K562 (cell line): ENCODE measurements at regions not wholly inside any gene's neighbourhood (a gene's known extent, or its start where the extent isn't known, plus 50 kb on each side); places are given as distances from the start of the nearest gene placed in this dataset.
A peak's percentile ranks its signal among the peaks of the same experiment; 100 is the strongest.

ENCODE experiments used
- ARHGAP35 ChIP-seq: fragments of 450-650 bp; IDR thresholded peaks from 2 replicates; pipeline ENCODE4 v1.6.1; 2018; ENCODE audit not compliant: partially characterized antibody
- CTCF ChIP-seq, 3 experiments: IDR thresholded peaks in 2 of 3; conservative IDR thresholded peaks in 1 of 3; 2 replicates each; pipeline ENCODE4 v1.5.1; 2011 to 2012; ENCODE audit warnings: low read length in 3 of 3, mild to moderate bottlenecking in 3 of 3, control low read depth in 2 of 3, improper control_type of control experiment in 1 of 3, inconsistent platforms in 1 of 3, low read depth in 1 of 3, mixed read lengths in 1 of 3, moderate library complexity in 1 of 3; ENCODE audit not compliant: insufficient read depth in 2 of 3
- DPF2 ChIP-seq: fragments of 450-650 bp; IDR thresholded peaks from 2 replicates; pipeline ENCODE4 v1.6.1; 2016
- FOXA1 ChIP-seq: fragments of 450-650 bp; IDR thresholded peaks from 2 replicates; pipeline ENCODE4 v1.6.1; 2016; ENCODE audit warnings: mild to moderate bottlenecking, borderline replicate concordance
- HBP1 ChIP-seq: fragments of 450-650 bp; formaldehyde crosslinking; IDR thresholded peaks from 2 replicates; pipeline ENCODE4 v1.4.0; 2022; ENCODE audit warnings: missing genetic modification characterization
- MBD2 ChIP-seq: sonication (generic); IDR thresholded peaks from 2 replicates; pipeline ENCODE4 v1.6.1; 2016; ENCODE audit warnings: low read depth, borderline replicate concordance
- MLX ChIP-seq, 2 experiments: fragments of 450-650 bp in 1 of 2; sonication (generic) in 1 of 2; formaldehyde crosslinking; conservative IDR thresholded peaks; 2 replicates each; pipeline versions ENCODE4 v1.4.0 to v1.8.1; 2020 to 2022; ENCODE audit warnings: mild to moderate bottlenecking in 1 of 2, missing genetic modification reagents in 1 of 2
- MXD1 ChIP-seq: fragments of 250-450 bp; sonication (Bioruptor Pico); IDR thresholded peaks from 2 replicates; pipeline ENCODE4 v1.8.0; 2021; ENCODE audit warnings: borderline replicate concordance, mild to moderate bottlenecking, moderate library complexity; ENCODE audit not compliant: poor library complexity, severe bottlenecking
- PHF20 ChIP-seq: fragments of 450-650 bp; IDR thresholded peaks from 2 replicates; pipeline ENCODE4 v1.6.1; 2018; ENCODE audit not compliant: partially characterized antibody
- PML ChIP-seq: IDR thresholded peaks from 2 replicates; pipeline ENCODE4 v1.6.1; 2012; ENCODE audit warnings: low read length, inconsistent platforms
- POLR3G ChIP-seq: IDR thresholded peaks from 2 replicates; pipeline ENCODE4 v1.6.1; 2011; ENCODE audit not compliant: insufficient read length, insufficient replicate concordance; ENCODE audit errors: extremely low read depth
- PPARD ChIP-seq: fragments of 250-450 bp; sonication (Bioruptor Pico); IDR thresholded peaks from 2 replicates; pipeline ENCODE4 v1.8.0; 2022; ENCODE audit warnings: inconsistent platforms, mild to moderate bottlenecking, moderate library complexity
- RBM14 ChIP-seq: fragments of 200-400 bp; formaldehyde crosslinking; IDR thresholded peaks from 2 replicates; pipeline ENCODE4 v1.6.1; 2018; ENCODE audit warnings: low read depth, mild to moderate bottlenecking, low read length, moderate library complexity, borderline replicate concordance; ENCODE audit not compliant: insufficient read depth
- RBM15 ChIP-seq: fragments of 200-400 bp; formaldehyde crosslinking; IDR thresholded peaks from 2 replicates; pipeline ENCODE4 v1.6.1; 2018; ENCODE audit warnings: mild to moderate bottlenecking, low read length, moderate library complexity; ENCODE audit not compliant: insufficient read depth
- RBM22 ChIP-seq: fragments of 200-400 bp; formaldehyde crosslinking; IDR thresholded peaks from 2 replicates; pipeline ENCODE4 v1.6.1; 2018; ENCODE audit warnings: low read length, low read depth; ENCODE audit not compliant: poor library complexity, severe bottlenecking
- STAT5B ChIP-seq: fragments of 250-450 bp; sonication (Bioruptor Pico); IDR thresholded peaks from 2 replicates; pipeline ENCODE4 v1.8.0; 2021; ENCODE audit warnings: mild to moderate bottlenecking, inconsistent platforms
- TRIM28 ChIP-seq: fragments of 450-650 bp; IDR thresholded peaks from 2 replicates; pipeline ENCODE4 v1.6.1; 2017
- VEZF1 ChIP-seq: fragments of 200-800 bp; sonication (Bioruptor generic); IDR thresholded peaks from 2 replicates; pipeline ENCODE4 v1.6.1; 2017; ENCODE audit warnings: missing genetic modification characterization, missing compliant biosample characterization
- XRCC3 ChIP-seq: fragments of 450-650 bp; IDR thresholded peaks from 2 replicates; pipeline ENCODE4 v1.6.1; 2017; ENCODE audit warnings: mild to moderate bottlenecking, moderate library complexity
- ZNF184 ChIP-seq: sonication (generic); formaldehyde crosslinking; IDR thresholded peaks from 2 replicates; pipeline ENCODE4 v1.5.0; 2020; ENCODE audit warnings: missing genetic modification reagents
- ZNF212 ChIP-seq: fragments of 450-650 bp; formaldehyde crosslinking; IDR thresholded peaks from 2 replicates; pipeline ENCODE4 v1.4.0; 2020; ENCODE audit warnings: mild to moderate bottlenecking
- ZNF274 ChIP-seq: IDR thresholded peaks from 2 replicates; pipeline ENCODE4 v1.6.1; 2011; ENCODE audit warnings: low read depth, mild to moderate bottlenecking, low read length, moderate library complexity, borderline replicate concordance
- ZNF436 ChIP-seq: fragments of 250-450, 450-650 bp; sonication (Bioruptor Pico); formaldehyde crosslinking; IDR thresholded peaks from 2 replicates; pipeline ENCODE4 v1.7.0; 2020; ENCODE audit warnings: mild to moderate bottlenecking
- ZNF778 ChIP-seq: fragments of 450-650 bp; formaldehyde crosslinking; IDR thresholded peaks from 2 replicates; pipeline ENCODE4 v1.4.0; 2020; ENCODE audit warnings: mild to moderate bottlenecking, moderate library complexity
- ZZZ3 ChIP-seq: fragments of 450-650 bp; IDR thresholded peaks from 2 replicates; pipeline ENCODE4 v1.6.1; 2016; ENCODE audit warnings: antibody characterized with exemption, mild to moderate bottlenecking, moderate library complexity

GRCh38 chr1:222240536-222241181 is 307.2 kb downstream of the HHIPL2 start (continued):
- TF ChIP-seq MBD2: no peak
- TF ChIP-seq VEZF1 (CRISPR knock-in tag): no peak
- no peak for TF ChIP-seq ZZZ3
- TF ChIP-seq ZNF274: no peak
- TF ChIP-seq FOXA1: no peak
- no peak for TF ChIP-seq POLR3G
- peak; percentile 83 for TF ChIP-seq DPF2
- TF ChIP-seq PHF20: no peak
- TF ChIP-seq STAT5B: no peak
- no peak for TF ChIP-seq PML
- no peak for TF ChIP-seq HBP1 (CRISPR knock-in tag)
- TF ChIP-seq PPARD (CRISPR knock-in tag): no peak
- no peak for TF ChIP-seq ZNF184 (CRISPR knock-in tag)
- TF ChIP-seq CTCF (IDR thresholded peaks at IDR 0.05 in 2 of 3, conservative IDR thresholded peaks at IDR 0.05 in 1 of 3; ENCODE audit: insufficient read depth in 2 of 3, low read depth in 1 of 3, low read length in 3 of 3): no peak
- no peak for TF ChIP-seq MLX (CRISPR knock-in tag; conservative IDR thresholded peaks at IDR 0.05)
- no peak for TF ChIP-seq TRIM28
- TF ChIP-seq ARHGAP35: no peak
- no peak for TF ChIP-seq RBM22
- TF ChIP-seq MXD1 (CRISPR knock-in tag): no peak
- no peak for TF ChIP-seq ZNF778 (CRISPR knock-in tag)
- no peak for TF ChIP-seq XRCC3
- no peak for TF ChIP-seq RBM14
- TF ChIP-seq ZNF212: no peak
- TF ChIP-seq ZNF436 (CRISPR knock-in tag): no peak
- no peak for TF ChIP-seq RBM15
